BLaER1 (cell line): ENCODE measurements at regions not wholly inside any gene's neighbourhood (a gene's known extent, or its start where the extent isn't known, plus 50 kb on each side); places are given as distances from the start of the nearest gene placed in this dataset.
"Not testable (repeated sequence)": the region's sequence is repeated elsewhere in the genome, so short reads cannot be mapped to it uniquely, and the experiment has no call there.

Source experiments
- H3K27ac ChIP-seq: shearing (Covaris generic); formaldehyde crosslinking; 2 replicates; pipeline ENCODE4 v1.8.1; 2022
- H3K27me3 ChIP-seq: shearing (Covaris generic); formaldehyde crosslinking; 2 replicates; pipeline ENCODE4 v1.8.1; 2022
- H3K36me3 ChIP-seq: shearing (Covaris generic); formaldehyde crosslinking; 2 replicates; pipeline ENCODE4 v1.8.1; 2022
- H3K4me1 ChIP-seq: shearing (Covaris generic); formaldehyde crosslinking; 2 replicates; pipeline ENCODE4 v1.8.1; 2022
- H3K4me2 ChIP-seq: shearing (Covaris generic); formaldehyde crosslinking; 2 replicates; pipeline ENCODE4 v1.8.1; 2022
- H3K4me3 ChIP-seq: shearing (Covaris generic); formaldehyde crosslinking; 2 replicates; pipeline ENCODE4 v1.8.1; 2022
- H3K9ac ChIP-seq: shearing (Covaris generic); formaldehyde crosslinking; 2 replicates; pipeline ENCODE4 v1.8.1; 2022
- H3K9me3 ChIP-seq: shearing (Covaris generic); formaldehyde crosslinking; 2 replicates; pipeline ENCODE4 v1.8.1; 2022
- H4K20me1 ChIP-seq: shearing (Covaris generic); formaldehyde crosslinking; 2 replicates; pipeline ENCODE4 v1.8.1; 2022
- Cebpa-rat ChIP-seq: shearing (Covaris generic); IDR thresholded peaks from 2 replicates; pipeline ENCODE4 v1.8.1; 2022

DNA sequence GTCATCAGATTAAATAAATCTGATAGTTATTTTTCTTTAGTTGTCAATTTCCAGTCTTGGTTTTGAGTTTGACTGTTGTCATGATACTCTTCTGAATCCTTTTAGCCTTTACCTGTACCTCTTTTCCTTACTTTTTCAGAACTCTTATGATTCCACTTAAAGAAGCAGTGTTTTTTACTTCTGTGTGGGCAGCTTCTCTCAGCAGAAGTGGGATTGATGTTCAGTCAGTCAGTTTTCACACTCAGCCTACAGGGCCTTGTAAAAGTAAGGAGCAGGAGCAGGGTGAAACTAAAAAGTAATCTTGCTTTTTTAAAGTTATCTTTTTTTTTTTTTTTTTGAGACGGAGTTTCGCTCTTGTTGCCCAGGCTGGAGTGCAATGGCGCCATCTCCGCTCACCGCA is 75.1 kb downstream of the HAUS1 start:
- no peak for TF ChIP-seq Cebpa-rat
- Histone ChIP-seq H3K4me1 (peaks cover 63% of the 10 kb centered on the region), H3K9ac (no peak overlapping the region), H3K36me3 (peaks cover 18% of the 10 kb centered on the region), H3K4me2 (no peak overlapping the region), H3K27me3 (no peaks in the 10 kb centered on the region), H3K4me3 (no peak overlapping the region), H4K20me1 (peaks cover 99% of the 10 kb centered on the region), H3K27ac (no peak overlapping the region), H3K9me3 (no peaks in the 10 kb centered on the region)

DNA sequence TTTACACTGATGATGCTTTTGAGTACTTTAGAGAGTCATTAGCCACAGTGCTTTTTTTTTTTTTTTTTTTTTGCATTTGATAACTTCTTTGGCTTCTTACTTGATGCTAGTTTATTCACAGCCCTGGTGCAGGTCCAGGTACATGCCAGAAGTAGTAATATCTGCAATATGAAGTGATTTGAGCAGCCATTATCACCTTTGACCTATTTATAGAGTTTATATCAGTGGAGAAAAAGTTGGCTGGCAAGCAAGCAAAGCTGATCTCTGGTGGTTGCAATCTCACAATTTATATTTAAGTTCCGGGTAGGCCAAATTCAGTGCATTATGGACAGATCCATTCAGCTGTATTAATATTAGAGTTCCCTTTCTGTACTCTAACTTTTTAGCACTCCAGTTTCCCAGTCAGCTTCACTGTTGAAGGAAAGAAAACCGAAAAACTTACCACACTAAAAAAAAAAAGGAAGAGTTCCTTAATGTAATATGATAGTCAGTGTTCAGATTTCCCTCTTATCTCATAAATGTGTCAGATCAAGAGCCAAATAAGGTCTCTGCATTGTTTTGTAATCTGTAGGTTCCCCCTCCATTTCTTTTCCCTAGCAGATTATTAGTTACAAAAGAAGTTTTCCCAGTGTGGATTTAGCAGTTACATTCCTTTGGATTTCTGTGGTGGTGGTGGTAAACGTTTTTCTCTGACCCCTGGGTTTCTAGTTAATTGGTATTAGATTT is 78.6 kb downstream of the HAUS1 start:
- H3K4me1 ChIP-seq, result peaks cover 41% of the 10 kb centered on the region
- H3K4me2 ChIP-seq, result no peak overlapping the region
- H3K27ac ChIP-seq, result no peak overlapping the region
- H3K9me3 ChIP-seq, result no peaks in the 10 kb centered on the region
- H4K20me1 ChIP-seq, result peaks cover 100% of the 10 kb centered on the region
- no peaks in the 10 kb centered on the region for H3K27me3 ChIP-seq
- H3K4me3 ChIP-seq, result no peak overlapping the region
- no peak for TF ChIP-seq Cebpa-rat
- peaks cover 27% of the 10 kb centered on the region for H3K36me3 ChIP-seq
- no peak overlapping the region for H3K9ac ChIP-seq

DNA sequence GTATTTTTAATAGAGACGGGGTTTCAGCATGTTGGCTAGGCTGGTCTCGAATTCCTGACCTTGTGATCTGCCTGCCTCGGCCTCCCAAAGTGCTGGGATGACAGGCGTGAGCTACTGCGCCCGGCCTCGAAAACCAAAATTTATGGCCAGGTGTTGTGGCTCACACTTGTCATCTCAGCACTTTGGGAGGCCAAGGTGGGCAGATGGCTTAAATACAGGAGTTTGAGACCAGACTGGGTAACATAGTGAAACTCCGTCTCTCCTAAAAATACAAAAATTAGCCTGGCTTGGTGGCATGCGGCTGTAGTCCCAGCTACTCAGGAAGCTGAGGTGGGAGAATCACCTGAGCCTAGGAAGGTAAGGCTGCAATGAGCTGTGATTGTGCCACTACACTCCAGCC is 80.1 kb downstream of the HAUS1 start:
- not testable (repeated sequence) for H3K4me3 ChIP-seq, H3K4me2 ChIP-seq, H3K9ac ChIP-seq, H3K9me3 ChIP-seq, H3K27me3 ChIP-seq, H3K27ac ChIP-seq
- Histone ChIP-seq H4K20me1 (peaks cover 100% of the 10 kb centered on the region), H3K4me1 (peaks cover 55% of the 10 kb centered on the region), H3K36me3 (peaks cover 24% of the 10 kb centered on the region)

- no peak overlapping the region for H3K27ac ChIP-seq
- H3K36me3 ChIP-seq, result peaks cover 24% of the 10 kb centered on the region
- H3K4me1 ChIP-seq, result peaks cover 57% of the 10 kb centered on the region
- peaks cover 100% of the 10 kb centered on the region for H4K20me1 ChIP-seq
- no peak overlapping the region for H3K4me2 ChIP-seq
- no peak for TF ChIP-seq Cebpa-rat
- H3K9me3 ChIP-seq, result no peaks in the 10 kb centered on the region
- no peak overlapping the region for H3K4me3 ChIP-seq
- no peak overlapping the region for H3K9ac ChIP-seq
- H3K27me3 ChIP-seq, result no peaks in the 10 kb centered on the region
Observed at GRCh38 chr18:46184727-46185126, 80.5 kb downstream of the HAUS1 start.

DNA sequence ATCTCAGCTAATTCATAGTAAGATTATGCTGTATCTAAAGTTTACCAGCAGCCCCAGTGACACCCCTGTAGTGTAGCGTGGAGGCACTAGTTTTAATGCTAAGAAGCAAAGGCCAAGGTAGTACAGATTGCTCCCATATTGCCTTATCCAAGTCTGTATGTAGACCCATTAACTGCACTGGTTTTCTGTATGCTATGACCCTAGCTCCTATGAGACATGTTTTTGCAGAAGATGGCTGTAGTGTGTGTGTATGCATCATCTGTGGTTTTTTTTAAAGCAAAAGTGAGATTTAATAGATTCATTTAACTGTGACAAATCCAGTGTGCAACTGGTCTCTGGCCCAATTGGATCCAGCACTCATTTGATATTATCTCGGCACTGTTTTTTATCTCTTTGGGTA is 86.5 kb downstream of the HAUS1 start:
- Histone ChIP-seq H3K4me1 (peaks cover 30% of the 10 kb centered on the region), H3K27ac (no peak overlapping the region), H3K4me2 (no peak overlapping the region), H3K36me3 (peaks cover 42% of the 10 kb centered on the region), H3K27me3 (no peaks in the 10 kb centered on the region), H4K20me1 (peaks cover 95% of the 10 kb centered on the region), H3K4me3 (no peak overlapping the region), H3K9ac (no peak overlapping the region), H3K9me3 (no peaks in the 10 kb centered on the region)
- no peak for TF ChIP-seq Cebpa-rat

GRCh38 chr18:46196627-46197243 is 92.5 kb downstream of the HAUS1 start:
- H3K4me2 ChIP-seq, result no peak overlapping the region
- no peak overlapping the region for H3K27ac ChIP-seq
- no peak overlapping the region for H3K9ac ChIP-seq
- no peaks in the 10 kb centered on the region for H3K27me3 ChIP-seq
- H4K20me1 ChIP-seq, result peaks cover 80% of the 10 kb centered on the region
- H3K4me1 ChIP-seq, result peaks cover 15% of the 10 kb centered on the region
- H3K9me3 ChIP-seq, result no peaks in the 10 kb centered on the region
- no peak for TF ChIP-seq Cebpa-rat
- no peak overlapping the region for H3K4me3 ChIP-seq
- H3K36me3 ChIP-seq, result peaks cover 35% of the 10 kb centered on the region

- Histone ChIP-seq H3K9ac (no peak overlapping the region), H3K4me1 (peaks cover 31% of the 10 kb centered on the region), H3K9me3 (no peaks in the 10 kb centered on the region), H3K4me3 (no peak overlapping the region), H3K27ac (no peak overlapping the region), H3K4me2 (no peak overlapping the region), H4K20me1 (peaks cover 54% of the 10 kb centered on the region), H3K36me3 (peaks cover 26% of the 10 kb centered on the region), H3K27me3 (no peaks in the 10 kb centered on the region)
- TF ChIP-seq Cebpa-rat, result no peak
Observed at GRCh38 chr18:46199515-46200147, 95.4 kb downstream of the HAUS1 start.

DNA sequence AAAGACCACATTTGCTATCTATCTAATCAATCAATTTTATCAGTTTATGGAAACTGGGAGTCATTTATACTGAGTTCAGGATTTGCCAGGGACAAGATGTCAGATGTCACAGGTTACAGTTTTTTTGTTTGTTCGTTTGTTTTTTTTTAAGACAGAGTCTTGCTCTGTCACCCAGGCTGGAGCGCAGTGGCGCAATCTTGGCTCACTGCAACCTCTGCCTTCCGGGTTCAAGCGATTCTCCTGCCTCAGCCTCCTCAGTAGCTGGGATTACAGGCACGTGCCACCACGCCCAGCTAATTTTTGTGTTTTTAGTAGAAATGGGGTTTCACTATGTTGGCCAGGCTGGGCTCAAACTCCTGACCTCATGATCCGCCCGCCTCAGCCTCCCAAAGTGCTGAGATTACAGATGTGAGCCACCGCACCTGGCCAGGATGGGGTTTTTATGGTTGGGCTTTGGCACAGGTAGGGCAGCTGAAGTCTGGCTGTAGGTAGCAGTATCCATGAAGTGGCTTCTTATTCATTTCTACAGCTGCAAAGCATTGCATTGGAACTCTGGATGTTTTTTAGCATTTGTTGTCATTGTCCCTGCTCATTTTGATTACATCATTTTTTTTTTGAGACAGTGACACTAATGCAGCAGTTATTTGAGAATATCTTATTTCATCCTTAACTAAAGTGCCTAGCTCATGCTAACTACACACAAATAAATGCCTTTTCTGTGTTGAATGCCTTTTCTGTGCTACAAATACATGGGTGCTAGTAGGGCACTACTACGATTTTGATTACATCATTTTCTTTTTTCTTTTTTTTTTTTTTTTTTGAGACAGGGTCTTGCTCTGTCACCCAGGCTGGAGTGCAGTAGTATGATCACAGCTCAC is 96.2 kb downstream of the HAUS1 start:
- Histone ChIP-seq H4K20me1 (peaks cover 48% of the 10 kb centered on the region), H3K36me3 (peaks cover 22% of the 10 kb centered on the region), H3K4me1 (peaks cover 39% of the 10 kb centered on the region)
- H3K27me3 ChIP-seq, H3K9me3 ChIP-seq, H3K27ac ChIP-seq, H3K9ac ChIP-seq, H3K4me3 ChIP-seq, H3K4me2 ChIP-seq: not testable (repeated sequence)

DNA sequence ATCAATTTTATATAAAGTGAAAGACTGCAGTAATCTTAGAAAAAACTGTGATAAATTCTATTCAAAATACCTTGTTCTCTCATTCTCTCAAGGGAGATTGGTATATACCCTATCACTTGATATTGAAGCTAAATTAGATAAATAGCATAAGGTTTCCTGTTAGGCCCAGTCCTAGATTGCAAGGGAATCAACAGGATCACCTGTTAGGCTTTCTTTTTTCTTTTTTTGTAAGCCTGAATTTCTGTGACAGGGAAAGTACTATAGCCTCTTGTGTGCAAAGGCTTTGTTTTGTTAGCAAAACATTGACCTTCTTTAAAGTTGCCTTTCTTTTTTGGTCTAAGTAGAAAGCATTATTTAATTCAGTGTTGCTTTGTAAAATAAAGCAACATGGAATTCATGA is 100.0 kb downstream of the HAUS1 start:
- H3K4me2 ChIP-seq, result peak overlapping the region; percentile 75
- no peak overlapping the region for H3K9ac ChIP-seq
- peaks cover 49% of the 10 kb centered on the region for H3K4me1 ChIP-seq
- H3K4me3 ChIP-seq, result 0 out of 2 replicates have a peak overlapping the region, but pooled peaks have one; percentile 5
- no peaks in the 10 kb centered on the region for H3K27me3 ChIP-seq
- peaks cover 39% of the 10 kb centered on the region for H4K20me1 ChIP-seq
- TF ChIP-seq Cebpa-rat, result no peak
- H3K36me3 ChIP-seq, result peaks cover 8% of the 10 kb centered on the region; the same call in 1 of the 2 replicates
- H3K9me3 ChIP-seq, result no peaks in the 10 kb centered on the region
- H3K27ac ChIP-seq, result peak overlapping the region; percentile 72
